DND-41 (cell line): ENCODE measurements at regions not wholly inside any gene's neighbourhood (a gene's known extent, or its start where the extent isn't known, plus 50 kb on each side); places are given as distances from the start of the nearest gene placed in this dataset.
"Not testable (repeated sequence)": the region's sequence is repeated elsewhere in the genome, so short reads cannot be mapped to it uniquely, and the experiment has no call there.

Experiments
- ATAC-seq: fragments of 200-7000 bp; cut with Tn5 transposase; 3 replicates; pipeline ENCODE4 v1.9.1; 2021; ENCODE audit warnings: low read depth; ENCODE audit not compliant: insufficient read depth
- DNase-seq: peaks from one replicate; pipeline ENCODE4 v3.0.0-alpha.2; 2020
- H2AFZ ChIP-seq: 2 replicates; pipeline ENCODE4 v1.6.0; 2012; ENCODE audit warnings: low read depth, low read length
- H3K27ac ChIP-seq: 2 replicates; pipeline ENCODE4 v1.5.1; 2012; ENCODE audit warnings: low read length, inconsistent platforms
- H3K27me3 ChIP-seq: fragments of 200-600 bp; sonication (generic); 2 replicates; pipeline ENCODE4 v1.6.0; 2012; ENCODE audit warnings: low read length, mild to moderate bottlenecking, inconsistent platforms; ENCODE audit not compliant: insufficient read depth, poor library complexity
- H3K36me3 ChIP-seq: 2 replicates; pipeline ENCODE4 v1.5.1; 2012; ENCODE audit warnings: low read length, inconsistent platforms; ENCODE audit not compliant: insufficient read depth
- H3K4me1 ChIP-seq: 2 replicates; pipeline ENCODE4 v1.5.1; 2012; ENCODE audit warnings: mild to moderate bottlenecking, low read length; ENCODE audit not compliant: insufficient read depth
- H3K4me2 ChIP-seq: 2 replicates; pipeline ENCODE4 v1.6.0; 2012; ENCODE audit warnings: mild to moderate bottlenecking, moderate library complexity, low read length, inconsistent platforms; ENCODE audit not compliant: insufficient read depth
- H3K4me3 ChIP-seq, 2 experiments: fragments of 200-600 bp in 1 of 2; shearing (Covaris generic) in 1 of 2; 2 replicates each; pipeline ENCODE4 v1.5.1; 2012 to 2016; ENCODE audit warnings: inconsistent platforms in 2 of 2, low read length in 2 of 2, mild to moderate bottlenecking in 2 of 2, low read depth in 1 of 2, moderate library complexity in 1 of 2
- H3K79me2 ChIP-seq: 2 replicates; pipeline ENCODE4 v1.6.0; 2012; ENCODE audit warnings: low read length, inconsistent platforms; ENCODE audit not compliant: insufficient read depth
- H3K9ac ChIP-seq: 2 replicates; pipeline ENCODE4 v1.6.0; 2012; ENCODE audit warnings: low read depth, mild to moderate bottlenecking, inconsistent platforms, low read length, moderate library complexity
- H3K9me3 ChIP-seq: 2 replicates; pipeline ENCODE4 v1.5.1; 2012; ENCODE audit warnings: low read length, moderate library complexity, mild to moderate bottlenecking, inconsistent platforms; ENCODE audit not compliant: insufficient read depth, severe bottlenecking
- H4K20me1 ChIP-seq: 2 replicates; pipeline ENCODE4 v1.6.0; 2012; ENCODE audit warnings: low read length; ENCODE audit not compliant: insufficient read depth
- EZH2 ChIP-seq: IDR thresholded peaks from 3 replicates; pipeline ENCODE4 v1.6.1; 2012; ENCODE audit warnings: borderline replicate concordance, low read depth, mild to moderate bottlenecking, moderate library complexity, low read length, inconsistent platforms; ENCODE audit not compliant: severe bottlenecking
- TF ChIP-seq, protein P1 (sequence below): IDR thresholded peaks from 2 replicates; pipeline ENCODE4 v1.5.1; 2012; ENCODE audit warnings: borderline replicate concordance, low read length, moderate library complexity, mild to moderate bottlenecking; ENCODE audit not compliant: poor library complexity, severe bottlenecking; ENCODE audit errors: extremely low read depth

DNA sequence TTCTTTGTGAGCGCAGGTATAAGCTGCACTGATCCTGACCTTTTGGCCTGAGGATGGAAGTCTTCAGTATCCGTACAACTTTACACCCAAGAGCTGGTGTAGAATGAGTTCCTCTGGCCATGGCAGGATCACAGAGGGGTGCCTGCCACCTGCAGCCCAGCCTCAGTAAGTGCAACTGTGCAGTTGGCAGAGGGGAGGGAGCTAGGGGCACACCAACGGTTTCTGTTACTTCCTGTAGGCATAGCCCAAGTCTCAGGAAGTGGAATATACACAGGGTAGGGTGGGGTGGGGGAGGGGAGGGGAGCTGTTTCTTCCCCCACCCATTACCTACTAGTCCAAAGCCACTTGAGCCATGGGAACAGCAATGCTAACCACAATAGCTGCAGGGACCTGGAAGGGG lies 85.4 kb upstream of the GBA3 start:
- DNase-seq (peak; percentile 76), ATAC-seq (peak; percentile 99)
- no peaks in the 10 kb centered on the region for H4K20me1 ChIP-seq
- no peak overlapping the region for H3K4me3 ChIP-seq
- H3K27ac ChIP-seq: peak overlapping the region; percentile 67
- H3K79me2 ChIP-seq: no peaks in the 10 kb centered on the region
- H3K4me2 ChIP-seq: no peak overlapping the region
- TF ChIP-seq EZH2: no peak
- TF ChIP-seq, protein P1, sequence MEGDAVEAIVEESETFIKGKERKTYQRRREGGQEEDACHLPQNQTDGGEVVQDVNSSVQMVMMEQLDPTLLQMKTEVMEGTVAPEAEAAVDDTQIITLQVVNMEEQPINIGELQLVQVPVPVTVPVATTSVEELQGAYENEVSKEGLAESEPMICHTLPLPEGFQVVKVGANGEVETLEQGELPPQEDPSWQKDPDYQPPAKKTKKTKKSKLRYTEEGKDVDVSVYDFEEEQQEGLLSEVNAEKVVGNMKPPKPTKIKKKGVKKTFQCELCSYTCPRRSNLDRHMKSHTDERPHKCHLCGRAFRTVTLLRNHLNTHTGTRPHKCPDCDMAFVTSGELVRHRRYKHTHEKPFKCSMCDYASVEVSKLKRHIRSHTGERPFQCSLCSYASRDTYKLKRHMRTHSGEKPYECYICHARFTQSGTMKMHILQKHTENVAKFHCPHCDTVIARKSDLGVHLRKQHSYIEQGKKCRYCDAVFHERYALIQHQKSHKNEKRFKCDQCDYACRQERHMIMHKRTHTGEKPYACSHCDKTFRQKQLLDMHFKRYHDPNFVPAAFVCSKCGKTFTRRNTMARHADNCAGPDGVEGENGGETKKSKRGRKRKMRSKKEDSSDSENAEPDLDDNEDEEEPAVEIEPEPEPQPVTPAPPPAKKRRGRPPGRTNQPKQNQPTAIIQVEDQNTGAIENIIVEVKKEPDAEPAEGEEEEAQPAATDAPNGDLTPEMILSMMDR: peak; percentile 84
- H3K36me3 ChIP-seq: no peaks in the 10 kb centered on the region
- no peaks in the 10 kb centered on the region for H3K9me3 ChIP-seq
- H2AFZ ChIP-seq: peak overlapping the region; percentile 79
- H3K9ac ChIP-seq: no peak overlapping the region
- H3K27me3 ChIP-seq: no peaks in the 10 kb centered on the region
- peaks cover 21% of the 10 kb centered on the region for H3K4me1 ChIP-seq

DNA sequence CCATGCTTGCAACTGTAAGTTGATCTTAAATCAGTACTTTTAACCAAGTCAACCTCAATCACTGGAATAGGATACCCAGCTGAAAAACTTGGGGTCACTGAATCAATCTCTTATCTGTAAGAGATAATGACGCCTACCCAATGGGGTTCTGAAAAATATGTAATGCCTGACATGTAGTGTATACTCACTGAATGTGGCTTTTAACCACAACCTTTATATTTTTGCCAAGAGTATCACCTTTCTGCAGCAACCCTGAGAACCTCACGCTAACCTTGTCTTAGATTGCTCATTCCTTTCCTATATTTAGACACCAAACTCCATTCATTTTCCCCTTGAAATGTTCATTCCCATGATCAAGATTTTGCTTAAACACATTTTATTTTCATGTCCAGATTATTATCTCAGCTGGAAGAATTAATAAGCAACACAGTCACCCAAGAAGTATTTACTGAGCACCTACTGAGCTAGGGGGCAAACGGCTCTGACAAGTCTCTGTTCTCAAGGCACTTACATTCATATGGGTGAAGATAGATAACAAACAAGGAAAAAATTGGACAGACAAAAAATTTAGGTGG lies 82.7 kb upstream of the GBA3 start:
- H3K27ac ChIP-seq, H3K4me2 ChIP-seq, H4K20me1 ChIP-seq, H3K4me3 ChIP-seq, H2AFZ ChIP-seq, H3K27me3 ChIP-seq, H3K9ac ChIP-seq, H3K79me2 ChIP-seq, ATAC-seq, DNase-seq, H3K9me3 ChIP-seq, H3K36me3 ChIP-seq: not testable (repeated sequence)
- H3K4me1 ChIP-seq: peaks cover 21% of the 10 kb centered on the region

DNA sequence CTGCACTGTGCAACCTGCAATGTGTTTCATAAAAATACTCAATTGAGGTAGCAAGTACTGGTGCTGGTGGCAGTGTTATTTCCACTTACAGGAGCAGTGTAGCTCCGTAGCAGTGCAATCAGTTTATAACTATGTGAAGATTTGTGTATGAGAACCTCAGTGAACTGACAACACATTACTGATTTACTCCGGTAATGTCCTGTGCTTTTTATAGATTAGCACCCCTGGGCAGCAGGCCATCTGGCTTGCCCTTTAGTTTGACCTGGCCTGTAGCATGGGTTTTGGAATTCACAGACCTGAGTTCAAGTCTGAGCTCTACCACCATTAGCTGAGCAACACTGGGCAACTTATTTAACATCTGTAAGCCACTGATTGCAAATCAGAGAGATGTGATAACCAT lies 78.6 kb upstream of the GBA3 start:
- Histone ChIP-seq H3K27me3 (no peaks in the 10 kb centered on the region), H3K36me3 (no peaks in the 10 kb centered on the region), H3K79me2 (no peaks in the 10 kb centered on the region), H3K4me1 (no peaks in the 10 kb centered on the region), H3K4me2 (no peak overlapping the region), H2AFZ (no peak overlapping the region), H3K9ac (no peak overlapping the region), H3K4me3 (no peak overlapping the region), H4K20me1 (no peaks in the 10 kb centered on the region), H3K9me3 (no peaks in the 10 kb centered on the region), H3K27ac (no peak overlapping the region)
- DNase-seq (no peak), ATAC-seq (no peak)
- no peak for TF ChIP-seq EZH2
- TF ChIP-seq, protein P1: no peak

DNA sequence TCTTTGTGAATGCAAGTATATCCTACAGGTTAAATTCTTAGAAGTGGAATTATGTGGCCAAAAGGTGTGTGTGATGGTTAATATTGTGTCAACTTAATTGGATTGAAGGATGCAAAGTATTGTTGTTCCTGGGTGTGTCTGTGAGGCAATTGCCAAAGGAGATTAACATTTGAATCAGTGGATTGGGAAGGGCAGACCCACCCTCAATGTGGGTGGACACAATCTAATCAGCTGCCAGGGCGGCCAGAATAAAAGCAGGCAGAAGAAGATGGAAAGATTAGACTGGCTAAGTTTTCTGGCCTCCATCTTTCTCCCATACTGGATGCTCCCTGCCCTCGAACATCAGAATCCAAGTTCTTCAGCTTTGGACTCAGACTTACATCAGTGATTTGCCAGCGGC lies 76.2 kb upstream of the GBA3 start:
- no peak for DNase-seq
- Histone ChIP-seq H3K9ac (no peak overlapping the region), H3K27ac (no peak overlapping the region), H3K36me3 (no peaks in the 10 kb centered on the region), H3K27me3 (no peaks in the 10 kb centered on the region), H4K20me1 (no peaks in the 10 kb centered on the region), H3K4me1 (no peaks in the 10 kb centered on the region), H3K9me3 (no peaks in the 10 kb centered on the region), H3K4me2 (no peak overlapping the region), H2AFZ (no peak overlapping the region), H3K79me2 (no peaks in the 10 kb centered on the region), H3K4me3 (no peak overlapping the region)
- no peak for ATAC-seq
- TF ChIP-seq, protein P1: no peak
- no peak for TF ChIP-seq EZH2

DNA sequence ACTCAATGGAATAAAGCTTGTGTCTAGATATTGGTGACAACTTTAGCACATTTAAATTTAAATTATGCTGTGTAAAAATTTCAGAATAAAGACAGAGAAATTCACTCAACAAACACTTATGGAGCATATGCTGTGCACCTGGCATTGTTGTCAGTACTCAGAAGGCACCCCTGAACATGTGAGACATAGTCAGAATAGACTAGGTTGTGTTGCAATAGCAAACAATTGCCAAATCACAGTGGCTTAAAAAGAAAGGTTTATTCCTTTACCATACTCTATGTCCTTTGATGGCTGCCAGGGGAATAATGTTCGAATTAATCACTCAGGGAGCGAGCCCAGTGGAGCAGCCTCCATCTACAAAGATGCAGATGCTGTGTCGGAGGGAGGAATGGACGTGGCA lies 72.6 kb upstream of the GBA3 start:
- not testable (repeated sequence) for H3K4me3 ChIP-seq, H3K27ac ChIP-seq, H3K4me1 ChIP-seq, H3K9ac ChIP-seq, H3K27me3 ChIP-seq, H2AFZ ChIP-seq, H3K79me2 ChIP-seq, ATAC-seq, H3K4me2 ChIP-seq, H3K36me3 ChIP-seq, H3K9me3 ChIP-seq, DNase-seq, H4K20me1 ChIP-seq

DNA sequence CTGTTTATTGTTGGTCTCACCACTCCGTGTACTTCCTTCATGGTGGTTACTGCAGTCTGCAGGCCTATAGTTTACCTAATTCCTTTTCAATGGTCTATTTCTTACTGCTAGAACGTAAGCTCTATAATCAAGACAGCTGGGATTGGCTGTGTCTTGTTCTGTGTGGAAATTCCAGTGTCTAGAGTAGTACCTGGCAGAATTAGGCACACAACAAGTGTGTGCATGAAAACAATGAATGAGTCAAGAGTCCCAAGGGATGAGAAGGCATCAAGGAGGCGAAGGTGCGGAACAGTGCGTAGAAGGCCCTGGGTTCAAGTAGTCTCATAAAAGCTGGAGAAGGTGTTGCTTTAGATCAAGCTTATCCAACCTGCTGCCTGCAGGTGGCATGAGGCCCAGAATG lies 70.8 kb upstream of the GBA3 start:
- H3K36me3 ChIP-seq, H3K4me1 ChIP-seq, H3K9me3 ChIP-seq, H3K27ac ChIP-seq, H2AFZ ChIP-seq, H3K4me2 ChIP-seq, H3K27me3 ChIP-seq, H4K20me1 ChIP-seq, H3K9ac ChIP-seq, H3K4me3 ChIP-seq, ATAC-seq, DNase-seq, H3K79me2 ChIP-seq: not testable (repeated sequence)
